Neuron (in vitro differentiated cells): ENCODE measurements at regions not wholly inside any gene's neighbourhood (a gene's known extent, or its start where the extent isn't known, plus 50 kb on each side); places are given as distances from the start of the nearest gene placed in this dataset.

Source experiments
- H2AFZ ChIP-seq: one replicate; pipeline ENCODE4 v1.6.1; 2013; ENCODE audit warnings: low read depth, mild to moderate bottlenecking, inconsistent platforms, low read length, moderate library complexity
- H3K27me3 ChIP-seq: one replicate; pipeline ENCODE4 v1.6.1; 2013; ENCODE audit warnings: low read length; ENCODE audit not compliant: insufficient read depth
- H3K36me3 ChIP-seq: one replicate; pipeline ENCODE4 v1.6.1; 2013; ENCODE audit warnings: low read length; ENCODE audit not compliant: insufficient read depth
- H3K4me1 ChIP-seq: one replicate; pipeline ENCODE4 v1.6.1; 2013; ENCODE audit warnings: low read length; ENCODE audit not compliant: insufficient read depth
- H3K4me3 ChIP-seq: 2 replicates; pipeline ENCODE4 v1.5.1; 2013; ENCODE audit warnings: mild to moderate bottlenecking, low read length, moderate library complexity
- H3K9me3 ChIP-seq: one replicate; pipeline ENCODE4 v1.6.1; 2013; ENCODE audit warnings: low read length

DNA sequence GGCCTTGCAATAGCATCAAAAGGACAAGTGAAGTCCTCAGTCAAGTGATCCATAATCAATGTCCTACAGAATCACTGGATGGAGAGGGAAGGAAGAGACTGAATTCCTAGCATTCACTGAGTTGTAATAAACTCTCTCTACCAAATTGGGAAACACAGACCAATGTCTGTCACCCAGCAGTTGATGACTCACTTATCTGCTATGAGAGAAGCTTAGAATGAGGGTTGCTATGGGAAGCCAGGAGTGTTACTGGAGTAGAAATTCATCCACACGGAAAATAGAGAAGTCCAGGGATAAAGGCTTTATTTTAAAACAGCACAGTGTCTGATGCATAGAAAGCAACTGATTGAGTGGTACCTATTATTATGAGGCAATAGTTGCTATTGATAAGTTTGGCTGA lies 407.4 kb downstream of the BRINP1 start:
- Histone ChIP-seq H3K36me3 (no peaks in the 10 kb centered on the region), H3K4me3 (no peak overlapping the region), H3K27me3 (no peaks in the 10 kb centered on the region), H3K9me3 (no peaks in the 10 kb centered on the region), H2AFZ (no peak overlapping the region), H3K4me1 (no peaks in the 10 kb centered on the region)

DNA sequence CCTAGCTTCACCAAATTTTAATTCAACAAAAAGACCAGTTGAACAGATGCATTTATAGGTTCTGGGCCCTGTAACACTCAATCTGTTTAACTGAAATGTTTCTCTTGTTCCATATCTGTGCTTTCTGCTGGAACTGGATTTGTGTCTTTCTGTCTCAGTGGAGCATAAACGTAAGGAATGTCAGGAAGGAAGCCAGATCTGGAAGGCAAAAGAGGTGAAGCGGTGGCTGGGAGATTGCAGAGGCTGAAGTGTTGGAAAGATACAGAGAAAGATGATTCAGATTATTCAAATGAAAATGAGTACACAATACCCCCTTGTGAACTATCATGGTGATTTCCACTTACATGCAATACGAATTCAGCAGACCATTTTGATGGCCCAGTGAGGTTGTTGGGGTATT lies 406.8 kb downstream of the BRINP1 start:
- Histone ChIP-seq H3K36me3 (no peaks in the 10 kb centered on the region), H3K9me3 (no peaks in the 10 kb centered on the region), H3K4me1 (no peaks in the 10 kb centered on the region), H3K4me3 (no peak overlapping the region), H3K27me3 (no peaks in the 10 kb centered on the region), H2AFZ (no peak overlapping the region)

DNA sequence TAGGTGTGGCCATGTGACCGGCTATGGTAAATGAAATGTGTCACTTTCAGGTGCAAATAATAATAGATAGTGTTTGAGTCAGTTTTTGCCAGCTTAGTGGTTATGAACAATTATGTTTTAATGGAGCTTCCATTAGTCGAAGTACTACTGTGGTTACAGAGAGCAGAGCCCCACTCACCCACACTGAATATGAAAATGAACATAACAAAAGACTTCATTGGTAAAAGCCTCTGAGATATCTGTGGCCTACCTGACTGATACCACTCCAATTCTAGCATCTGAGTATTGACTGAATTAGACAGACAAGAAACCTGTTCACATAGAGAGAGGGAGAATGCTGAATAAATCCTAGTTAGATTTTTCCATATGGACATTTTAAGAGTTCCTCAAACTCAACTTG lies 405.6 kb downstream of the BRINP1 start:
- H3K9me3 ChIP-seq: no peaks in the 10 kb centered on the region
- no peak overlapping the region for H2AFZ ChIP-seq

DNA sequence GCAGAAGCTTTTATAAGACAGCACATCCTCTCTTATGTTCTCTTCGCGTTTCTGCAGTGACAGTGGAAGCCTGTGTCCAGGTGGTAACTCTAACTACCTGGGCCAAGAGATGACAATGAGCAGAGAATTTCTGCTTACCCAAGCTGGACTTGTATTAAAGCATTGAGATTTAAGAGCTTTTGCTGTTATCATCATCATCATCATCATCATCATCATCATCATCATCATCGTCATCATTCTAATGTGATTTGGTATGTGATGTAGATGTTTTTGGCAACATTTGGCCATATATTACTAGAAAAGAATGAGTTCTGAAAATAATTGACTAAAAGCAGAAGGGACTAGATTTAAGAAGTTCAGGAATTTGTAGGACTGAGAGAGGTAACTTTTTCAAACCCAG lies 401.3 kb downstream of the BRINP1 start:
- H3K9me3 ChIP-seq: no peaks in the 10 kb centered on the region
- no peaks in the 10 kb centered on the region for H3K36me3 ChIP-seq
- H2AFZ ChIP-seq: no peak overlapping the region
- H3K27me3 ChIP-seq: no peaks in the 10 kb centered on the region
- H3K4me3 ChIP-seq: no peak overlapping the region
- H3K4me1 ChIP-seq: no peaks in the 10 kb centered on the region

More for the DNA sequence above, 405.6 kb downstream of the BRINP1 start:
- Histone ChIP-seq H3K27me3 (no peaks in the 10 kb centered on the region), H3K4me1 (no peaks in the 10 kb centered on the region), H3K36me3 (no peaks in the 10 kb centered on the region), H3K4me3 (no peak overlapping the region)

DNA sequence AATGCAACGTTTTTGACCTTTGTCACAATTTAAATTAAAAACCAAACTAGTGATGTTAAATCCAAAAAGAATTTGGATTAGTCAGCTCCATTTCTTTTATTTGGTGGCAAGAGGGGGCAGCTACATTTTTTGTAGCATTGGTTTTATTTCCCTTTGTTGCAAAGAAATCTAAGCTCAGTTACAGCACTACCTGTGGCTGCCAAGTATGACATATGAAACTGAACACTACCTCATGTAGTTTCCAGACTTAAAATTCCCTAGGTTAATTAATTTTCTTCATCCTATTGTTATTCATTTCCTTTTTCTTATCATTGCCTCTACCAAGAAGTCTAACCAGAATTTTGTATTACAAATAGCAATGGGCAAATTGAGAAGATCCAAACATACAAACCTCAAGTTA lies 393.5 kb downstream of the BRINP1 start:
- Histone ChIP-seq H3K4me3 (no peak overlapping the region), H2AFZ (no peak overlapping the region), H3K9me3 (no peaks in the 10 kb centered on the region), H3K4me1 (no peaks in the 10 kb centered on the region), H3K36me3 (no peaks in the 10 kb centered on the region), H3K27me3 (no peaks in the 10 kb centered on the region)

DNA sequence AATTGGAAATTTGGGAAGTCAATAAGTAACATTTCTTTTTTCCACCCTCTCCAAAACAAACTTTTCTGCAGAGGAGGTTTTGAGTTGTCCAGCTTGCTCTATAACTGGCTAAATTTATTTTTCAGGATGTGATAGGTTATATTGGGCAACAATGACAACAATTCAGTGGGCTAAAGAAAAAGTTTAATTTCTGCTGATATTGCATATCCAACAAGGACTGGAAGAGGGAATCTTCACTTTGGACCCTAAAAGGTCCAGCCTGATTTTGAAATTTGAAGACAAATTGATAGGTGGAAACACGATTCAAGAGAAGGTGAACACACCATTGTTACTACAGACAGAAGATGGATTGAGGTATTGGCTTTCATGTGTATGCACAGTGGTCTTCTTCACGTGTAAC lies 393.1 kb downstream of the BRINP1 start:
- Histone ChIP-seq H2AFZ (no peak overlapping the region), H3K4me3 (no peak overlapping the region), H3K9me3 (no peaks in the 10 kb centered on the region)

DNA sequence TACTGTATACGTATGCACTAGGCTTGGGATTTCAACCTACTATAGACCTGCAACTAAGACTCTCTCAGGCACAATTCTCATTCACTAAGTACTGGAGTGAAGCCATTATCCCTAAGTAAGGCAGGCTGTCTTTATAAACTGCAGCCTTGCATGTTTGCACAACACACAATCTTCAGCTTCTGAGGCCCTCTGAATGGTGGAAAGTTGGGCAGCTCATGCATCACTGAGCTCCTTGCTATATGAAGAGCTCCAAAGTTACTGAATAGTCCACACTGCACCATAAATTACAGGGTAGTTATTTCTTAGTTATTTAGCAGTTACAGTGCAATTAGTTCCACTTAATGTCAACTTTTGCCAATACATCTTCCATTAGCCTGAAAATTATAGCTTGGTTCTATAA lies 384.6 kb downstream of the BRINP1 start:
- H3K36me3 ChIP-seq: no peaks in the 10 kb centered on the region

More for the DNA sequence above, 393.1 kb downstream of the BRINP1 start:
- Histone ChIP-seq H3K27me3 (no peaks in the 10 kb centered on the region), H3K36me3 (no peaks in the 10 kb centered on the region), H3K4me1 (no peaks in the 10 kb centered on the region)

DNA sequence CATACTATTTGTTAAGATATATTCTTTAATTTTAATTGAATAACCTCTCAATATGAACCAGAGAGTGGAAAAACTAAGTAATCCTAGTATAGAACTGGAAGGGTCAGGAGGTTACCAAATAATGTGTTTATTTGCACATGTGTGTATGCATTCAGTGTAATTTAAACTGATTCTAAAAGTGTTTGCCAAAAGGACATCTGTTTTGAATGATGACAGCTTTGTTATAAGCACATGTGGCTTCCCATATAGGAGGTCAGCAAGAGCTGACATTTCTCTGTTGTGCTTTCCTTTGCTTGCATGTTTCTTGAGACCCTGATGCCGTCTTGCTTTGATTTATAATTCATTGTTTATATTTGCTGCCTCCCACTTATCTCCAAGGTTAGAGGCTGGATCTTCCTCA lies 383.4 kb downstream of the BRINP1 start:
- H3K36me3 ChIP-seq: no peaks in the 10 kb centered on the region
- no peaks in the 10 kb centered on the region for H3K4me1 ChIP-seq
- H2AFZ ChIP-seq: no peak overlapping the region
- H3K4me3 ChIP-seq: no peak overlapping the region
- no peaks in the 10 kb centered on the region for H3K9me3 ChIP-seq
- no peaks in the 10 kb centered on the region for H3K27me3 ChIP-seq

More for the DNA sequence above, 384.6 kb downstream of the BRINP1 start:
- Histone ChIP-seq H3K4me3 (no peak overlapping the region), H3K9me3 (no peaks in the 10 kb centered on the region), H2AFZ (no peak overlapping the region), H3K27me3 (no peaks in the 10 kb centered on the region), H3K4me1 (no peaks in the 10 kb centered on the region)

DNA sequence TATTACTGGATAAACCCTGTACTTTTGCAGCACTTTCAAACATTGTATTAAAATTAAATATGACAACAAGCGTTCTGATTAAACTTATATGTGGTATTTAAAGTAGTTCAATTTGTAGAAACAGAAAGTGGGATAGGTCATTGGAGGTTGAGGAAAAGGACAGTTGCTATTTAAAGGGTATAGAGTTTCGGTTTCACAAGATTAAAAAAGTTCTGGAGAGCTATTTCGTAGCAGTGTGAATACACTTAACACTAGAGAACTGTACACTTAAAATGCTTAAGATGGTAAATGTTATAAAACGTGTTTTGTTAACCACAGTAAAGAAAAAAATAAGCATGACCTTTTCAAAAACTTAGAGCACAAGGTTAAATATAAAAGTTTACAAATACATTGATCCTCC lies 382.1 kb downstream of the BRINP1 start:
- Histone ChIP-seq H3K36me3 (no peaks in the 10 kb centered on the region), H3K4me1 (no peaks in the 10 kb centered on the region), H3K4me3 (no peak overlapping the region), H2AFZ (no peak overlapping the region), H3K27me3 (no peaks in the 10 kb centered on the region), H3K9me3 (no peaks in the 10 kb centered on the region)

DNA sequence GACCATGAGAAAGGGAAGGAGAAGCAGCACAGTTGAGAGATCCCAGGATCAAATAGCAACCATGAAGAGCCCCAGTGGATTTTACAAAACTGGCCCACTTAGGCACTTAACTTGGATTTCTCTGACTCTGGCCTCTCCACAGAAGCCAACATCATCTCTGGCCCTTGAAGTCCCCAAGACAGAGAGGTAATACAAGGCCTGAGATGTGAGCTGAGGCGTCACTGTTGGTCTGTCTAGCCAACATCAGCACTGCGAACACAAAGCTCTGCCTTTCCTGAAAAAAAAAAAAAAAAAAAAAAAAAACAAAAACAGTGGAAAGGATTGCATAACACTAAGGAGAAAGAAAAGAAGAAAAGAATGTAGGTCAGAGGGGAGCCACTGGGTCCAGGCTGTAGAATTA lies 378.3 kb downstream of the BRINP1 start:
- no peaks in the 10 kb centered on the region for H3K9me3 ChIP-seq
- H3K4me3 ChIP-seq: no peak overlapping the region
- H2AFZ ChIP-seq: no peak overlapping the region
- H3K27me3 ChIP-seq: no peaks in the 10 kb centered on the region
- H3K4me1 ChIP-seq: no peaks in the 10 kb centered on the region
- H3K36me3 ChIP-seq: no peaks in the 10 kb centered on the region

DNA sequence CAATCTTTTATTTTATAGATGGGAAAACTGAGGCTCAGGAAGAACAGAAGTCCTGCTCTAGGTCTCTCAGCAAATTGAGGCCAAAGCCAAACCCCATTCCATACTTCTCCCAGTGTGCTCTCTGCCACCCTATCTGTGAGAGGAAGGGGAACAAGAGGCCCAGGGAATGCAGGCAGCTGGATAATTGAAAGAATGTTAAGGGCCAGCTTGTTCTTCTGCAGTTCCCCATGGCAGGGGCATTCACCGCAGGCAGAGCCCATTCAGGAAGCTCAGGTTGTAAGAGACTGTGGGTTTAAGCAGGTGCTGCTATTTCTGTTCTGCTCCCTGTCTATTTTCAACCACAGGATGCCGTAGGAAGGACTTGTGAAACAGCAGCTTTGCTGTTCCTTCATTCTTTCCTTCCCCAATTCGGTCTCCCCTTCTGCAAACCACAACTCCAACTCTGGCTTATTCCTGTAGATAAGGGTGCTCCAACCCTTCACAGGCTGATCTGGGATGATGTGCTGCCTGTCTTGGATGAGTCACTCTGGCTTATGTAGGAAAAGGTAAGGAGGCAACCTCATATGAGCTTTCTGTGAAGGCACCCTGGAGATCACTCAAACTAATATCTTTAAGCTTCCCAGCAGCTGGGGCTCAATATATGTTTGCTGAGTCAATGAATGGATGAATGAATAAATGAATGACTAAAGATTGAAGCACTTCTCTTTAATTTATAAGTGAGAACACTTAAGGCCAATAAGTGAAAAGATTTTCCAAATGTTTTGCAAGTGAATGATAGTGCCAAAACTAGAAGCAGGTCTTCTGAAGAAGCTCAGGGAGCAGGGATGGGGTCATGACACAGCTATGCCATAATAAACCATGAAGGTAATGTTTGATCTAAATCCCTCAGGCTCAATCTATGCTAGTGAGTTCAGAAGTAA lies 377.6 kb downstream of the BRINP1 start:
- Histone ChIP-seq H3K27me3 (no peaks in the 10 kb centered on the region), H3K9me3 (no peaks in the 10 kb centered on the region)

DNA sequence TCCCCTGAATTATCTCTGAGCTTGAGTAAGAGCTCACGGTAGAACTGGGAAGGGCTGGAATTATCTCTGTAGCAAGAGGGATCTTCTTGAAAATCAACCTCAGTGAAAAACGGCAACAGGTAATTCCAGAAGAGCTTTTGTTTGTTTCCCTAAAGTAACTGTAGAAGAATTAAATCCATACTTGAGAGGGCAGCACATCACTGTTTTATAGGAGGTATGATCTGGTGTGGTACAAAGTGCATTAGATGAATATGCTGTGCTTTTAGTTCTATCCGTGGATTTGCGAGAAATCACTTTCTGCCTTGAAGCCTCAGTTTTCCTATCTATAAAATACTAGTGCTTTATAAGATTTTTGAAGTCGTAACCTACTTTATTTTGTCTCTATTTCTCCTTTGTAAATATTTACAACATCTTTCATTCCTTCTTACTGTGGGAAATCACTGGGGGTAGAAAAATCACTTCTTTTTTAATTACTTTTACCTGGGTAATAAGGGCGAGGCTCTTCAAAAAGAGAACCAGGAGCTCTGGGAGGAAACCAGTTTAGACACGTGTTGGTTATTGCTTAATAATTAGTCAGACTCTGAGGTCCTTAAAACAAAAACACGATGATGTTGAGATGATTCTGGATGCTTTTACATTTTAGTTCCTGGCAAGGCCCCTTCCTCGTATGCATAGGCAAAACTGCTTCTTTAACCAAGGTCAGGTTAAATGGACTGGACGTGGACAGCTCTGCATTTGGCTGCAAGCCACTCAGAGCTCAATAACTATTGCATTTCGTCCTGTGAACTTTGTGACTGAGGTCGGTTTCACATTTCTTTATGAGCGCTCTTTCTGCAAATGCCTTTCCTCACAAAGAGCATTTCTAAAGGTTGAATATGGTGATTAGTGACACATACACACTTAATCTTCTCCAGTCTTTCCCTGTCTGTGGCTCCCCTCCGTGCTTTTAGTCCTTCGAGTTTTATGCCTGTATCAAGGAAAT lies 376.1 kb downstream of the BRINP1 start:
- no peaks in the 10 kb centered on the region for H3K27me3 ChIP-seq
- H2AFZ ChIP-seq: no peak overlapping the region
- H3K9me3 ChIP-seq: no peaks in the 10 kb centered on the region
- H3K36me3 ChIP-seq: no peaks in the 10 kb centered on the region
- H3K4me1 ChIP-seq: no peaks in the 10 kb centered on the region
- no peak overlapping the region for H3K4me3 ChIP-seq

More for the DNA sequence above, 377.6 kb downstream of the BRINP1 start:
- H3K4me3 ChIP-seq: no peak overlapping the region
- no peak overlapping the region for H2AFZ ChIP-seq
- H3K36me3 ChIP-seq: no peaks in the 10 kb centered on the region
- no peaks in the 10 kb centered on the region for H3K4me1 ChIP-seq

DNA sequence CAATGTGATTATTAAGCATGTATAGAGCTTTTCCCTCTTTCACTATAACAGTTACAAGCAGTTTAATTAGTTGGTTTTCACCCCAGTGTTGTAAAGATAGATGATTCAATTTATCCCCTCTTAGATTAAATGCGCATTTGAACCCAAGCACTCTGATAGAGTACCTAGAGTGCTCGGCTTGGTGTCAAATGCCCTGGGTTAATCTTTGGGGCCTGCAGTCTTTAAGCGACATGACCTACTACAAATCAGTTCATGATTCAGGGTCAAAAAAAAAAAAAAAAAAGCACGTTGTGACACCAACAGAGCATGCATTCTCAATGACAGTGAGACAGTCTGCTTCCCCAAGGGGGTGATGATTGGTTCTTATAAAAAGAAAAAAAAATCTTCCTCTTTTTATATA lies 375.3 kb downstream of the BRINP1 start:
- Histone ChIP-seq H3K27me3 (no peaks in the 10 kb centered on the region), H3K4me1 (no peaks in the 10 kb centered on the region), H3K36me3 (no peaks in the 10 kb centered on the region), H3K4me3 (no peak overlapping the region), H3K9me3 (no peaks in the 10 kb centered on the region), H2AFZ (no peak overlapping the region)
